Tibial nerve (tissue), 4 donors: ENCODE measurements at regions not wholly inside any gene's neighbourhood (a gene's known extent, or its start where the extent isn't known, plus 50 kb on each side); places are given as distances from the start of the nearest gene placed in this dataset.

Experiments
- EP300 ChIP-seq, 2 donors: sonication (generic); formaldehyde crosslinking; IDR thresholded peaks; one replicate each; pipeline ENCODE4 v1.6.1; 2017; ENCODE audit warnings: antibody characterized with exemption in 2 of 2, mild to moderate bottlenecking in 1 of 2
- TF ChIP-seq, protein P1 (sequence below), 5 experiments: fragments of 200-600 bp in 3 of 5; fragments of 450-650 bp in 2 of 5; sonication (generic) in 3 of 5; IDR thresholded peaks; one replicate each; pipeline ENCODE4 v1.5.1; 2016 to 2019; ENCODE audit warnings: antibody characterized with exemption in 5 of 5, mild to moderate bottlenecking in 3 of 5, moderate library complexity in 2 of 5

DNA sequence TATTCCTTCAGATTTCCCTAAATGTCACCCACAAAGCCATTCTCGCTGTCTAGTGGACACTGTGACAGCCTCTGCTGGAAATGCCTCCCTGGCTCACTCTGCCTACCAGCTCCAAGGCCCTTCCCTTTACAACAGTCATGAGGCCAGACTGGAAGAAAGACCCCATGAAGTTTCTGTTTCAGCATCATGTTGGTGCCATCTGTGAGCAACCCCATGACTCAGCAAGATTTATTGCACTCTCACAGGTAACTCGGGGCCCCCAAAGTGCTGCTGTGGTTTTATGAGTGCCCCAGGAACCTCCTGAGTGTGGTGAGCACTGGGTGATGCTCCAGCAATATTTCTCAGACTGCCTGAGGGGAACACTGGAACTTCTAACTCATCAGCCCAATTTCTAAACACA, 218.6 kb downstream of the ZNF33B start:
- TF ChIP-seq, protein P1, sequence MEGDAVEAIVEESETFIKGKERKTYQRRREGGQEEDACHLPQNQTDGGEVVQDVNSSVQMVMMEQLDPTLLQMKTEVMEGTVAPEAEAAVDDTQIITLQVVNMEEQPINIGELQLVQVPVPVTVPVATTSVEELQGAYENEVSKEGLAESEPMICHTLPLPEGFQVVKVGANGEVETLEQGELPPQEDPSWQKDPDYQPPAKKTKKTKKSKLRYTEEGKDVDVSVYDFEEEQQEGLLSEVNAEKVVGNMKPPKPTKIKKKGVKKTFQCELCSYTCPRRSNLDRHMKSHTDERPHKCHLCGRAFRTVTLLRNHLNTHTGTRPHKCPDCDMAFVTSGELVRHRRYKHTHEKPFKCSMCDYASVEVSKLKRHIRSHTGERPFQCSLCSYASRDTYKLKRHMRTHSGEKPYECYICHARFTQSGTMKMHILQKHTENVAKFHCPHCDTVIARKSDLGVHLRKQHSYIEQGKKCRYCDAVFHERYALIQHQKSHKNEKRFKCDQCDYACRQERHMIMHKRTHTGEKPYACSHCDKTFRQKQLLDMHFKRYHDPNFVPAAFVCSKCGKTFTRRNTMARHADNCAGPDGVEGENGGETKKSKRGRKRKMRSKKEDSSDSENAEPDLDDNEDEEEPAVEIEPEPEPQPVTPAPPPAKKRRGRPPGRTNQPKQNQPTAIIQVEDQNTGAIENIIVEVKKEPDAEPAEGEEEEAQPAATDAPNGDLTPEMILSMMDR (IDR thresholded peaks at IDR 0.05) = no peak
- no peak for TF ChIP-seq EP300 (IDR thresholded peaks at IDR 0.05)
